Hepatocyte (in vitro differentiated cells): ENCODE measurements at regions not wholly inside any gene's neighbourhood (a gene's known extent, or its start where the extent isn't known, plus 50 kb on each side); places are given as distances from the start of the nearest gene placed in this dataset.

ENCODE experiments used
- DNase-seq: peaks from one replicate; pipeline ENCODE4 v3.0.0-alpha.2; 2016; ENCODE audit warnings: low spot score
- H2AFZ ChIP-seq: fragments of 200-600 bp; sonication (generic); 2 replicates; pipeline ENCODE4 v1.6.0; 2016; ENCODE audit warnings: antibody characterized with exemption, mild to moderate bottlenecking
- H3K27ac ChIP-seq: fragments of 200-600 bp; sonication (generic); 2 replicates; pipeline ENCODE4 v1.5.1; 2016; ENCODE audit warnings: mild to moderate bottlenecking
- H3K27me3 ChIP-seq: fragments of 200-600 bp; sonication (generic); 2 replicates; pipeline ENCODE4 v1.6.1; 2016
- H3K36me3 ChIP-seq: fragments of 200-600 bp; sonication (generic); replicated peaks from 2 replicates; pipeline ENCODE4 v1.5.1; 2016; ENCODE audit warnings: low read depth; ENCODE audit not compliant: insufficient read depth
- H3K4me1 ChIP-seq: fragments of 200-600 bp; sonication (generic); 2 replicates; pipeline ENCODE4 v1.5.1; 2016; ENCODE audit warnings: mild to moderate bottlenecking, moderate library complexity; ENCODE audit not compliant: insufficient read depth
- H3K4me2 ChIP-seq: fragments of 200-600 bp; sonication (generic); 2 replicates; pipeline ENCODE4 v1.6.0; 2016
- H3K4me3 ChIP-seq: fragments of 200-600 bp; sonication (generic); 2 replicates; pipeline ENCODE4 v1.5.1; 2016; ENCODE audit warnings: mild to moderate bottlenecking
- H3K79me2 ChIP-seq: fragments of 200-600 bp; sonication (generic); 2 replicates; pipeline ENCODE4 v1.6.0; 2017; ENCODE audit warnings: mild to moderate bottlenecking
- H3K9me2 ChIP-seq: fragments of 200-600 bp; sonication (generic); replicated peaks from 2 replicates; pipeline ENCODE4 v1.6.0; 2017; ENCODE audit warnings: mild to moderate bottlenecking; ENCODE audit not compliant: insufficient read depth
- H3K9me3 ChIP-seq: fragments of 200-600 bp; sonication (generic); 2 replicates; pipeline ENCODE4 v1.5.1; 2016; ENCODE audit warnings: low read depth, mild to moderate bottlenecking
- H4K20me1 ChIP-seq: fragments of 200-600 bp; sonication (generic); 2 replicates; pipeline ENCODE4 v1.6.0; 2016; ENCODE audit warnings: mild to moderate bottlenecking; ENCODE audit not compliant: insufficient read depth, poor library complexity, severe bottlenecking
- CTCF ChIP-seq: fragments of 200-600 bp; sonication (generic); IDR thresholded peaks from 2 replicates; pipeline ENCODE4 v1.5.1; 2016; ENCODE audit warnings: antibody characterized with exemption, mild to moderate bottlenecking; ENCODE audit not compliant: poor library complexity
- EZH2 ChIP-seq: fragments of 200-600 bp; sonication (generic); IDR thresholded peaks from 2 replicates; pipeline ENCODE4 v1.6.1; 2016; ENCODE audit warnings: antibody characterized with exemption, mild to moderate bottlenecking, borderline replicate concordance
- EZH2phosphoT487 ChIP-seq: fragments of 200-600 bp; sonication (generic); IDR thresholded peaks from one replicate; pipeline ENCODE4 v1.6.1; 2018; ENCODE audit warnings: antibody characterized with exemption, mild to moderate bottlenecking, low read depth, moderate library complexity; ENCODE audit not compliant: unreplicated experiment, severe bottlenecking
- WGBS: methylation state at CpG from one replicate; pipeline ENCODE4 v1.1.6; 2016; ENCODE audit warnings: low lambda C conversion rate; ENCODE audit errors: missing lambda C conversion rate; 5-methylcytosine and 5-hydroxymethylcytosine counted together

DNA sequence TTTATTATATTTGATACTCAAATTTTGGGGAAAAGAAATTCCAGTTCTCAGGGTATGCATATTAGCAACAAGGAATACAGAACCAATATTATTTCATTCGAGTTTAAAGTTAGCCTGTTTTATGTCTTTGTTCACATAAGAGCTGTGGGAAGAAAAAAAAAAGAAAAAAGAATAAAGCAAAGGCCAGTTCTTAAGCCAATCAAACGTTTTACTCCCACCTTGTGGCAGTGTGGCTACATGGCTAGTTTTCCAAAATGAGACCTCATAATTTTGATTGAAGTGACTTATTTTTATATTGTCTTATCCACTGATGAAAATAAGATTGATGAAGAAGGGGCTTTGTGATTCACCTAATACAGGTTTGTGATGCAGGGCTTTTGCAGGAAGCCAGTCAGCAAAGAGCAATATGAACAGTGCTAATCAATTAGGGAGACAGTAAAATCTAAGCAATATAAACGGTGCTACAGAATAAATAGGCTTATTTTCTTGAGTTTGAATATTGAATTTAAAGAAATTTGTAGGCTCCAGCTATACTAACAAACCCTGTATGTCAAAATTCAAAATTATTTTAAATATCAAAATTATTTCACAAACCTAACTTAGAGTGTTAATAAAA is 624.1 kb upstream of the FOXG1 start:
- Histone ChIP-seq H3K36me3 (no peaks in the 10 kb centered on the region), H3K79me2 (no peaks in the 10 kb centered on the region), H3K4me3 (no peak overlapping the region), H3K27ac (no peak overlapping the region), H3K27me3 (no peaks in the 10 kb centered on the region), H3K4me2 (no peak overlapping the region), H3K4me1 (no peaks in the 10 kb centered on the region), H2AFZ (no peak overlapping the region), H3K9me3 (no peaks in the 10 kb centered on the region), H3K9me2 (no peaks in the 10 kb centered on the region), H4K20me1 (no peaks in the 10 kb centered on the region)
- DNase-seq, result peak; percentile 20
- 31% methylated on average over 3 of the region's 3 CpGs for WGBS
- TF ChIP-seq CTCF (peak; percentile 57), EZH2phosphoT487 (no peak)

DNA sequence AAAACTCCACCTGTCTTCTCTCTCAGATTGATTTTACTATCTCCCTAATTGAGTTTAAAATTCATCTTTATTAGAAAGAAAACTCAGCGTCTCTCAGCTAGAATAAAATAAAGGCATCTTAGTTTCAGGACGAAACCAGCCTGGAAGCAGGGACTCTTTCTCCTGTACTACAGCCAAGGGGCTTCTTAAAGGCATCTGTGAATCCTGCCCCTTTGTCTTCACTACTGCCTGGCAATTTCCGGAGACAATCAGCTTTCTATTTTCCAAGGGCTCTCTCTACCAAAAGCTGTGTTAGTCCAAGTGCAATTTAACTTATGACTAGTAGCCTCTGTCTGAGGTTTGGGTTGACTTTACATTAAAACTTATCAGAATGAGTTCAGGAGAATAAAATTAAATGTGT is 623.3 kb upstream of the FOXG1 start:
- Histone ChIP-seq H3K27me3 (no peaks in the 10 kb centered on the region), H3K79me2 (no peaks in the 10 kb centered on the region), H2AFZ (no peak overlapping the region), H3K9me2 (no peaks in the 10 kb centered on the region), H3K27ac (no peak overlapping the region), H3K36me3 (no peaks in the 10 kb centered on the region), H3K4me2 (no peak overlapping the region), H3K9me3 (no peaks in the 10 kb centered on the region), H3K4me1 (no peaks in the 10 kb centered on the region), H4K20me1 (no peaks in the 10 kb centered on the region), H3K4me3 (no peak overlapping the region)
- WGBS, result 68% methylated on average over 3 of the region's 3 CpGs
- TF ChIP-seq EZH2, result no peak
- no peak for TF ChIP-seq EZH2phosphoT487
- no peak for TF ChIP-seq CTCF
- DNase-seq, result no peak

GRCh38 chr14:28151926-28152325 is 614.7 kb upstream of the FOXG1 start:
- no peak for DNase-seq
- 86% methylated on average over 3 of the region's 3 CpGs for WGBS
- H4K20me1 ChIP-seq, result no peaks in the 10 kb centered on the region
- H3K4me1 ChIP-seq, result no peaks in the 10 kb centered on the region
- no peaks in the 10 kb centered on the region for H3K79me2 ChIP-seq
- no peak for TF ChIP-seq EZH2phosphoT487
- no peak for TF ChIP-seq CTCF
- TF ChIP-seq EZH2, result no peak
- H3K9me2 ChIP-seq, result no peaks in the 10 kb centered on the region
- no peak overlapping the region for H3K4me2 ChIP-seq
- no peaks in the 10 kb centered on the region for H3K27me3 ChIP-seq
- no peaks in the 10 kb centered on the region for H3K9me3 ChIP-seq
- H2AFZ ChIP-seq, result no peak overlapping the region
- no peak overlapping the region for H3K4me3 ChIP-seq
- H3K27ac ChIP-seq, result no peak overlapping the region
- no peaks in the 10 kb centered on the region for H3K36me3 ChIP-seq

- Histone ChIP-seq H3K27me3 (no peaks in the 10 kb centered on the region), H3K9me3 (no peaks in the 10 kb centered on the region), H3K4me1 (no peaks in the 10 kb centered on the region), H3K4me3 (no peak overlapping the region), H3K79me2 (no peaks in the 10 kb centered on the region), H3K36me3 (no peaks in the 10 kb centered on the region), H3K9me2 (no peaks in the 10 kb centered on the region), H3K4me2 (peak overlapping the region; percentile 28), H4K20me1 (no peaks in the 10 kb centered on the region), H2AFZ (no peak overlapping the region), H3K27ac (no peak overlapping the region)
- no peak for DNase-seq
- TF ChIP-seq EZH2 (no peak), EZH2phosphoT487 (no peak), CTCF (no peak)
- 66% methylated on average over 4 of the region's 4 CpGs for WGBS
Measured at GRCh38 chr14:28152453-28153044, 614.0 kb upstream of the FOXG1 start.
